ENCODE measurements at regions not wholly inside any gene's neighbourhood (a gene's known extent, or its start where the extent isn't known, plus 50 kb on each side); places are given as distances from the start of the nearest gene placed in this dataset.

- H3K4me2 ChIP-seq (ENCODE audit: insufficient read depth, low read length): no peak overlapping the region
- H3K36me3 ChIP-seq (ENCODE audit: control insufficient read depth, insufficient read depth, low read length): no peaks in the 10 kb centered on the region
- H3K9me3 ChIP-seq (replicated peaks; ENCODE audit: control insufficient read depth, insufficient read depth, low read depth, low read length): no peaks in the 10 kb centered on the region
- no peaks in the 10 kb centered on the region for H3K4me1 ChIP-seq (replicated peaks in 1 of 2; ENCODE audit: control insufficient read depth in 2 of 2, insufficient read depth in 2 of 2, low read length in 2 of 2)
- ChIA-PET CTCF (ENCODE audit: low intra/inter-chr PET ratio) (no interaction called here), POLR2A (no interaction called here)
- FAIRE-seq: no peak
- H3K27ac ChIP-seq (ENCODE audit: extremely low read depth, low read depth, low read length): no peak overlapping the region
- no peak overlapping the region for H2AFZ ChIP-seq (ENCODE audit: low read depth, low read length)
- H3K9me1 ChIP-seq (ENCODE audit: control insufficient read depth, insufficient read depth, low read length): no peaks in the 10 kb centered on the region
- no peaks in the 10 kb centered on the region for H4K20me1 ChIP-seq (replicated peaks; ENCODE audit: control insufficient read depth, insufficient read depth, low read length)
- no TSS peak for BruUV-seq (replicated peaks)
- H3K4me3 ChIP-seq: no peak overlapping the region
- TF ChIP-seq SMAD3 (CRISPR knock-in tag; conservative IDR thresholded peaks at IDR 0.05): no peak
- no peak for TF ChIP-seq U2AF2 (optimal IDR thresholded peaks at IDR 0.05; ENCODE audit: low read depth, low read length)
- TF ChIP-seq SP2 (IDR thresholded peaks at IDR 0.05; ENCODE audit: extremely low read depth, low read depth, low read length, poor library complexity, severe bottlenecking): no peak
- no peak for TF ChIP-seq RAD51 (IDR thresholded peaks at IDR 0.05; ENCODE audit: borderline replicate concordance, low read depth)
- no peak for TF ChIP-seq KAT7 (CRISPR knock-in tag; IDR thresholded peaks at IDR 0.05; ENCODE audit: borderline replicate concordance)
- no peak for TF ChIP-seq GATA2 (CRISPR knock-in tag; IDR thresholded peaks at IDR 0.05)
- no peak for TF ChIP-seq PHF20 (IDR thresholded peaks at IDR 0.05; ENCODE audit: partially characterized antibody)
- no peak for TF ChIP-seq ARHGAP35 (IDR thresholded peaks at IDR 0.05; ENCODE audit: partially characterized antibody)
- no peak for TF ChIP-seq HOXB6 (CRISPR knock-in tag; IDR thresholded peaks at IDR 0.05; ENCODE audit: borderline replicate concordance)
- no peak for TF ChIP-seq MIER1 (IDR thresholded peaks at IDR 0.05; ENCODE audit: low read depth)
- no peak for TF ChIP-seq POU5F1 (IDR thresholded peaks at IDR 0.05; ENCODE audit: borderline replicate concordance, low read depth, low read length, partially characterized antibody)
- TF ChIP-seq KAT8 (IDR thresholded peaks at IDR 0.05; ENCODE audit: low read depth): no peak
- TF ChIP-seq TAF1 (IDR thresholded peaks at IDR 0.05; ENCODE audit: control insufficient read depth, extremely low read depth, insufficient read depth, low read length, severe bottlenecking): no peak
- TF ChIP-seq ZNF76 (CRISPR knock-in tag; IDR thresholded peaks at IDR 0.05; ENCODE audit: borderline replicate concordance): no peak
- under 1% methylated on average over 15 of the region's 15 CpGs for WGBS (ENCODE audit: insufficient coverage, low coverage, missing lambda C conversion rate)
- no peaks in the 10 kb centered on the region for H3K27me3 ChIP-seq (ENCODE audit: control insufficient read depth in 2 of 2, insufficient read depth in 2 of 2, low read length in 2 of 2)
- intact Hi-C loops (cut with micrococcal nuclease): no loop called here
- no peak for DNase-seq (ENCODE audit: extremely low read depth in 1 of 4, low spot score in 3 of 4)
- in situ Hi-C loops (cut with MboI): no loop called here
- no peak overlapping the region for H3K9ac ChIP-seq (ENCODE audit: insufficient read depth in 1 of 2, low read depth in 2 of 2, low read length in 2 of 2)
- ATAC-seq: no peak
- H3K79me2 ChIP-seq (ENCODE audit: control insufficient read depth, insufficient read depth, low read length): no peaks in the 10 kb centered on the region
These were observed 226.0 kb downstream of the SNRPN start for GRCh38 chr15:25180606-25181292.
